Fibroblast of lung (primary cell): ENCODE measurements at regions not wholly inside any gene's neighbourhood (a gene's known extent, or its start where the extent isn't known, plus 50 kb on each side); places are given as distances from the start of the nearest gene placed in this dataset.

Experiments
- EZH2 ChIP-seq: IDR thresholded peaks from 2 replicates; pipeline ENCODE4 v1.5.1; 2012; ENCODE audit warnings: low read length, control low read depth, mild to moderate bottlenecking; ENCODE audit errors: missing control alignments
- TF ChIP-seq, protein P1 (sequence below), 2 donors: IDR thresholded peaks in 1 of 2; conservative IDR thresholded peaks in 1 of 2; 1 replicate in 1 of 2; 2 replicates in 1 of 2; pipeline ENCODE4 v1.5.1; 2011 to 2012; ENCODE audit warnings: low read length in 2 of 2, control low read depth in 1 of 2, inconsistent platforms in 1 of 2, low read depth in 1 of 2, mild to moderate bottlenecking in 1 of 2

DNA sequence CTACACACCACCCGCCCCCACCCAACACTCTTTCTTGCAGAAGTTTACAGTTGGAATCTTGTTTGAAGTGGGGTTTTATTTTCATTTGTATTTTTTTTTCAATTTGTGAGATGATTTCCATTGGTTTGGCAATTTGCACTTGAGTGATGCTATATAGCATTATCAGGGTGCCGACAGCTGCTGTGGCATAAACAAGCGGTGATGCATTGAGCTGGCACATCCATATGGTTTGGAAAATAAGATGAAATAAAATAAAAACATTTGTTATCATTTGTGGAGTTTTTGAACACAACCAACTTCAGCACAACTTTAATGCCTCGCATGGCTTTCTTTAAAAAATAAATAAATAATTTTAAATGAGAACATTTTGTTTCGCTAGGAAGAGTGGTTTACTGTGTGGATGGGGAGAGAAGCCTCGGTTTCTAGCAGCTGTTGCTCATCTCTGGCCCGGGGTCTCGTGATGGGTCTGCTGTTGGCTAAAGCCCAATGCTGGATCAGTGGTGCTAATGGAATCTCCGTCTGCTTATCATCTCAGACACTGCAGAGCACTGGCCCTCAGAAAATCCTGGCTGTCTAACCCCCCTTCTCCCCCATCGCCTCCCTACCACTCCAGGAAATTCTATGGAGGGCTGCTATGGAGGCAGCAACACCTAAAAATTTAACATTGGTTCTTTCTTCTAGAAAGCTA lies 192.3 kb upstream of the MAF start:
- no peak for TF ChIP-seq EZH2
- TF ChIP-seq, protein P1, sequence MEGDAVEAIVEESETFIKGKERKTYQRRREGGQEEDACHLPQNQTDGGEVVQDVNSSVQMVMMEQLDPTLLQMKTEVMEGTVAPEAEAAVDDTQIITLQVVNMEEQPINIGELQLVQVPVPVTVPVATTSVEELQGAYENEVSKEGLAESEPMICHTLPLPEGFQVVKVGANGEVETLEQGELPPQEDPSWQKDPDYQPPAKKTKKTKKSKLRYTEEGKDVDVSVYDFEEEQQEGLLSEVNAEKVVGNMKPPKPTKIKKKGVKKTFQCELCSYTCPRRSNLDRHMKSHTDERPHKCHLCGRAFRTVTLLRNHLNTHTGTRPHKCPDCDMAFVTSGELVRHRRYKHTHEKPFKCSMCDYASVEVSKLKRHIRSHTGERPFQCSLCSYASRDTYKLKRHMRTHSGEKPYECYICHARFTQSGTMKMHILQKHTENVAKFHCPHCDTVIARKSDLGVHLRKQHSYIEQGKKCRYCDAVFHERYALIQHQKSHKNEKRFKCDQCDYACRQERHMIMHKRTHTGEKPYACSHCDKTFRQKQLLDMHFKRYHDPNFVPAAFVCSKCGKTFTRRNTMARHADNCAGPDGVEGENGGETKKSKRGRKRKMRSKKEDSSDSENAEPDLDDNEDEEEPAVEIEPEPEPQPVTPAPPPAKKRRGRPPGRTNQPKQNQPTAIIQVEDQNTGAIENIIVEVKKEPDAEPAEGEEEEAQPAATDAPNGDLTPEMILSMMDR (conservative IDR thresholded peaks at IDR 0.05 in 1 of 2, IDR thresholded peaks at IDR 0.05 in 1 of 2; ENCODE audit: low read depth in 1 of 2, low read length in 2 of 2), result no peak
